ENCODE measurements at regions not wholly inside any gene's neighbourhood (a gene's known extent, or its start where the extent isn't known, plus 50 kb on each side); places are given as distances from the start of the nearest gene placed in this dataset.

DNA sequence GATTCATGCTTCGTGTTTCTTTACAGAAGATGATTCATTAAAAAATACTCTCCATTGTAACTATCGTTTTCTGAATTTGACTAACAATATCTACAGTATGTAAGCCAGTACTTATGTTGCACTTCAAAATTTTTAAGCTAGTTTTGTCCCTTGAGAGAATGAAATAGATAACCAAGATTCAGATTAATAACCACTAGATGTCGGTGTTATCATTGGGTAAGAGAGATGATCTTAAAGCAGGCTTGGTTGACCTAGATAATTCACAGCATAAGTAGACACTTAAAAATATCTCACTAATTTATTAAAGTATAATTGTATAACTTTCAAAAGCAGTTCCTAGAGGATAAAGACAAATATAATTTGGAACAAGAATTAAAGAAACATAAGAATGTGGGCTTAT lies 430.9 kb downstream of the C4orf33 start:
- Histone ChIP-seq H3K9me3 (ENCODE audit: insufficient read depth, low read depth, low read length) (no peaks in the 10 kb centered on the region), H3K27ac (ENCODE audit: low read depth, low read length) (no peak overlapping the region), H2AK5ac (ENCODE audit: low read length) (no peak overlapping the region), H3K79me2 (ENCODE audit: control insufficient read depth, insufficient read depth, low read length, poor library complexity) (no peaks in the 10 kb centered on the region), H3K18ac (ENCODE audit: low read length) (no peak overlapping the region), H2BK120ac (ENCODE audit: insufficient read depth, low read length, poor library complexity) (no peak overlapping the region), H4K12ac (ENCODE audit: low read depth, low read length) (no peak overlapping the region), H3K4me2 (ENCODE audit: low read length) (no peak overlapping the region), H3K4me1 (ENCODE audit: control insufficient read depth in 1 of 2, insufficient read depth in 2 of 2, low read length in 2 of 2) (no peaks in the 10 kb centered on the region), H3K14ac (ENCODE audit: low read length) (no peak overlapping the region), H3K79me1 (ENCODE audit: low read length) (no peaks in the 10 kb centered on the region), H2BK5ac (ENCODE audit: low read depth, low read length, poor library complexity) (no peak overlapping the region), H2BK12ac (ENCODE audit: low read length) (no peak overlapping the region), H3K4me3 (ENCODE audit: low read depth, low read length) (no peak overlapping the region), H3K27me3 (ENCODE audit: insufficient read depth, low read length) (no peaks in the 10 kb centered on the region), H3K36me3 (ENCODE audit: control insufficient read depth in 1 of 2, insufficient read depth in 2 of 2, low read length in 2 of 2) (no peaks in the 10 kb centered on the region), H3K23ac (ENCODE audit: low read length) (no peak overlapping the region), H2AFZ (ENCODE audit: insufficient read depth, low read length, poor library complexity) (no peak overlapping the region), H3K9ac (ENCODE audit: low read length) (no peak overlapping the region), H4K8ac (ENCODE audit: low read depth, low read length) (no peak overlapping the region), H3K4ac (ENCODE audit: low read depth, low read length) (no peak overlapping the region), H4K91ac (ENCODE audit: low read depth, low read length) (no peak overlapping the region)
- WGBS (ENCODE audit: extremely low coverage, insufficient coverage, insufficient read length): no CpG with 5 or more reads among the region's 3 CpGs
- peak in 1 of 2 donors; percentile 14 for DNase-seq

DNA sequence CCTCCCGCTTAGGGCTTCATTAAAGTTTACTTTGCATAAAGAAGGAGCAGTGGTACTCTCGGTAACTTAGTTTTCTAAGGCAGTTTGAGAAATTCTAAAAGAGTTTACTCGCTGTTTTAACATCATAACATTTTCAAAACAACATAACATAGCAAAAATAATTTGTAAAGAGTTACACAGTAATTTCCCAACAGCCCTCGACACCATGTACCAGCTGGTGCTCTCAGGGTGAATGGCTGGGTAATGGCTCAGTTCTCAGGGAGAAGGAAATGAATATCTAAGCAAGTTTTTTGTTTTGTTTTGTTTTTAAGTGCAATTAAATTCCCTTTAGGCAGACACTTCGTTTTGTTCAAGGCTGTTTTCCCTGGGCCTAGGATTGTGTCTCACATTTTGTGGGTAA lies 435.3 kb downstream of the C4orf33 start:
- H2AK5ac ChIP-seq (ENCODE audit: low read length): no peak overlapping the region
- H3K4me3 ChIP-seq (ENCODE audit: low read depth, low read length): no peak overlapping the region
- no peak overlapping the region for H3K4ac ChIP-seq (ENCODE audit: low read depth, low read length)
- H3K18ac ChIP-seq (ENCODE audit: low read length): no peak overlapping the region
- H3K79me1 ChIP-seq (ENCODE audit: low read length): no peaks in the 10 kb centered on the region
- no peak overlapping the region for H3K27ac ChIP-seq (ENCODE audit: low read depth, low read length)
- H4K8ac ChIP-seq (ENCODE audit: low read depth, low read length): no peak overlapping the region
- H3K27me3 ChIP-seq (ENCODE audit: insufficient read depth, low read length): no peaks in the 10 kb centered on the region
- WGBS (ENCODE audit: extremely low coverage, insufficient coverage, insufficient read length): no CpG with 5 or more reads among the region's 5 CpGs
- H3K36me3 ChIP-seq (ENCODE audit: control insufficient read depth in 1 of 2, insufficient read depth in 2 of 2, low read length in 2 of 2): no peaks in the 10 kb centered on the region
- no peak overlapping the region for H4K91ac ChIP-seq (ENCODE audit: low read depth, low read length)
- H2BK120ac ChIP-seq (ENCODE audit: insufficient read depth, low read length, poor library complexity): no peak overlapping the region
- H3K23ac ChIP-seq (ENCODE audit: low read length): no peak overlapping the region
- no peak overlapping the region for H3K9ac ChIP-seq (ENCODE audit: low read length)
- no peak overlapping the region for H3K14ac ChIP-seq (ENCODE audit: low read length)
- no peaks in the 10 kb centered on the region for H3K4me1 ChIP-seq (ENCODE audit: control insufficient read depth in 1 of 2, insufficient read depth in 2 of 2, low read length in 2 of 2)
- H3K4me2 ChIP-seq (ENCODE audit: low read length): no peak overlapping the region
- no peak overlapping the region for H2BK12ac ChIP-seq (ENCODE audit: low read length)
- H4K12ac ChIP-seq (ENCODE audit: low read depth, low read length): no peak overlapping the region
- H3K9me3 ChIP-seq (ENCODE audit: insufficient read depth, low read depth, low read length): no peaks in the 10 kb centered on the region
- H3K79me2 ChIP-seq (ENCODE audit: control insufficient read depth, insufficient read depth, low read length, poor library complexity): no peaks in the 10 kb centered on the region
- no peak overlapping the region for H2BK5ac ChIP-seq (ENCODE audit: low read depth, low read length, poor library complexity)
- H2AFZ ChIP-seq (ENCODE audit: insufficient read depth, low read length, poor library complexity): no peak overlapping the region
- no peak for DNase-seq

DNA sequence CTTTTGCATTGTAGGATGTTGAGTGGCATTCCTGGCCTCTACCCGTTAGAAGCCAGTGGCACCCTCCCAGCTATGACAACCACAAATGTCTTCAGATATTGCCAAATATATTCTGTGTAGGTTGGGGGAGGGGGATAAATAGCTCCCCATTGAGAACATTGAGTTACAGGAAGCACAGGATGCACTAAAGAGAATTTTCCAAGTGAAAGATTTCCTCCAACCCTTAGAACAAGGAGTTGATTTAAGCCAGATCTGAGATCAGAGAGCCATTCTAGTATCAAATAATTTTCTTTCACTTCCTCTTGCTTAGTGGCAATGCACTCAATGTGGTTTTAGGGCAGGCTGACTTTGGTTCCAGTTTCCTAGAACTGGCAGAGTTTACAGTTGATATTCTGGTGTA lies 436.6 kb downstream of the C4orf33 start:
- Histone ChIP-seq H4K8ac (ENCODE audit: low read depth, low read length) (no peak overlapping the region), H2BK12ac (ENCODE audit: low read length) (no peak overlapping the region), H2AFZ (ENCODE audit: insufficient read depth, low read length, poor library complexity) (no peak overlapping the region), H3K79me1 (ENCODE audit: low read length) (no peaks in the 10 kb centered on the region), H3K14ac (ENCODE audit: low read length) (no peak overlapping the region), H3K36me3 (ENCODE audit: control insufficient read depth in 1 of 2, insufficient read depth in 2 of 2, low read length in 2 of 2) (no peaks in the 10 kb centered on the region), H2AK5ac (ENCODE audit: low read length) (no peak overlapping the region), H3K9me3 (ENCODE audit: insufficient read depth, low read depth, low read length) (no peaks in the 10 kb centered on the region), H3K18ac (ENCODE audit: low read length) (no peak overlapping the region), H2BK120ac (ENCODE audit: insufficient read depth, low read length, poor library complexity) (no peak overlapping the region), H3K9ac (ENCODE audit: low read length) (no peak overlapping the region), H3K79me2 (ENCODE audit: control insufficient read depth, insufficient read depth, low read length, poor library complexity) (no peaks in the 10 kb centered on the region), H4K91ac (ENCODE audit: low read depth, low read length) (no peak overlapping the region), H3K4me1 (ENCODE audit: control insufficient read depth in 1 of 2, insufficient read depth in 2 of 2, low read length in 2 of 2) (no peaks in the 10 kb centered on the region), H2BK5ac (ENCODE audit: low read depth, low read length, poor library complexity) (no peak overlapping the region), H3K4ac (ENCODE audit: low read depth, low read length) (no peak overlapping the region), H3K27me3 (ENCODE audit: insufficient read depth, low read length) (no peaks in the 10 kb centered on the region), H3K4me3 (ENCODE audit: low read depth, low read length) (no peak overlapping the region), H4K12ac (ENCODE audit: low read depth, low read length) (no peak overlapping the region), H3K23ac (ENCODE audit: low read length) (no peak overlapping the region), H3K27ac (ENCODE audit: low read depth, low read length) (no peak overlapping the region), H3K4me2 (ENCODE audit: low read length) (no peak overlapping the region)
- WGBS (ENCODE audit: extremely low coverage, insufficient coverage, insufficient read length): no CpG with 5 or more reads among the region's 1 CpG
- DNase-seq: no peak

DNA sequence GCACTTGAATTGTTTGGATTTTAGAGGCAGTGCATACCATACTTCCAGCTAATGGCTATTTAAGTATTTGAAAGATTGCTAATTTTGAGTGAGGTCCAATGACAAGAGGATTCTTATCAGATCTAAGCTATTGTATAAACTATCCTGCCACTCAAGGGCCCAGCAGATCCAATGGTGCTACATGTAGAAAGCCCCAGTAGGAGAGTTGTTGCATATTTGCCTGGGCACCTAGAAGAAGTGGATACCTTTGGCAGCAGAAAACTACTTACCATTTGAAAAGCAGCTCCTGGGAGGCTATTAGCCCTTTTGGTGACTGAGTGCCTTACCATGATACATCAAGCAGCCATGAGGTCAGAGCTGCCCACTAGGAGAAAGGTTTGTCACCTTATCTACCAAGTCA lies 447.3 kb downstream of the C4orf33 start:
- peak in 1 of 2 donors; percentile 4 for DNase-seq
- Histone ChIP-seq H3K4me2 (ENCODE audit: low read length) (no peak overlapping the region), H3K79me1 (ENCODE audit: low read length) (no peaks in the 10 kb centered on the region), H3K14ac (ENCODE audit: low read length) (no peak overlapping the region), H3K4ac (ENCODE audit: low read depth, low read length) (no peak overlapping the region), H3K27me3 (ENCODE audit: insufficient read depth, low read length) (no peaks in the 10 kb centered on the region), H2AK5ac (ENCODE audit: low read length) (no peak overlapping the region), H2BK12ac (ENCODE audit: low read length) (no peak overlapping the region), H3K4me1 (ENCODE audit: control insufficient read depth in 1 of 2, insufficient read depth in 2 of 2, low read length in 2 of 2) (no peaks in the 10 kb centered on the region), H2AFZ (ENCODE audit: insufficient read depth, low read length, poor library complexity) (no peak overlapping the region), H3K4me3 (ENCODE audit: low read depth, low read length) (no peak overlapping the region), H4K12ac (ENCODE audit: low read depth, low read length) (no peak overlapping the region), H3K27ac (ENCODE audit: low read depth, low read length) (no peak overlapping the region), H3K9me3 (ENCODE audit: insufficient read depth, low read depth, low read length) (no peaks in the 10 kb centered on the region), H3K9ac (ENCODE audit: low read length) (no peak overlapping the region), H2BK5ac (ENCODE audit: low read depth, low read length, poor library complexity) (no peak overlapping the region), H3K79me2 (ENCODE audit: control insufficient read depth, insufficient read depth, low read length, poor library complexity) (no peaks in the 10 kb centered on the region), H4K91ac (ENCODE audit: low read depth, low read length) (no peak overlapping the region), H3K36me3 (ENCODE audit: control insufficient read depth in 1 of 2, insufficient read depth in 2 of 2, low read length in 2 of 2) (no peaks in the 10 kb centered on the region), H3K23ac (ENCODE audit: low read length) (no peak overlapping the region), H3K18ac (ENCODE audit: low read length) (no peak overlapping the region), H2BK120ac (ENCODE audit: insufficient read depth, low read length, poor library complexity) (no peak overlapping the region), H4K8ac (ENCODE audit: low read depth, low read length) (no peak overlapping the region)
